ENCODE measurements at regions not wholly inside any gene's neighbourhood (a gene's known extent, or its start where the extent isn't known, plus 50 kb on each side); places are given as distances from the start of the nearest gene placed in this dataset.

DNA sequence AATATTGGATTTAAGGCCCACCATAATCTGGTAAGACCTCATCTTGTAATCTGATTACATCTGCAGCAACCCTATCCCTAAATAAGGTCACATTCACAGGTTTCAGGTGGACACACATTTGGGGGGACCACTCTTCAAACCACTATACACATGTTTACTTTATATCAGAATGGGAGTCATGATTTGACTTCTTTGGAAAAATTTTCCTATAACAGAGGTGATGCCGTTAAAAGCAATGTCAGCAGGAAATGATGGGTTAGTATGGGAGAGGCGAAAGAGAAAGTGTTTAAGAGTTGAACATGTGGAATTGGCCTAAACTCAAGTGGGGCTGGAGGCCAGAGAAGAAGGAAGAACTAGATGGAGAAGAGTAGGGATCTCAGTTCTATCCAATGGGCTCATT, 281.7 kb upstream of the ERCC4 start:
- TF ChIP-seq, protein P1, sequence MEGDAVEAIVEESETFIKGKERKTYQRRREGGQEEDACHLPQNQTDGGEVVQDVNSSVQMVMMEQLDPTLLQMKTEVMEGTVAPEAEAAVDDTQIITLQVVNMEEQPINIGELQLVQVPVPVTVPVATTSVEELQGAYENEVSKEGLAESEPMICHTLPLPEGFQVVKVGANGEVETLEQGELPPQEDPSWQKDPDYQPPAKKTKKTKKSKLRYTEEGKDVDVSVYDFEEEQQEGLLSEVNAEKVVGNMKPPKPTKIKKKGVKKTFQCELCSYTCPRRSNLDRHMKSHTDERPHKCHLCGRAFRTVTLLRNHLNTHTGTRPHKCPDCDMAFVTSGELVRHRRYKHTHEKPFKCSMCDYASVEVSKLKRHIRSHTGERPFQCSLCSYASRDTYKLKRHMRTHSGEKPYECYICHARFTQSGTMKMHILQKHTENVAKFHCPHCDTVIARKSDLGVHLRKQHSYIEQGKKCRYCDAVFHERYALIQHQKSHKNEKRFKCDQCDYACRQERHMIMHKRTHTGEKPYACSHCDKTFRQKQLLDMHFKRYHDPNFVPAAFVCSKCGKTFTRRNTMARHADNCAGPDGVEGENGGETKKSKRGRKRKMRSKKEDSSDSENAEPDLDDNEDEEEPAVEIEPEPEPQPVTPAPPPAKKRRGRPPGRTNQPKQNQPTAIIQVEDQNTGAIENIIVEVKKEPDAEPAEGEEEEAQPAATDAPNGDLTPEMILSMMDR (IDR thresholded peaks at IDR 0.05; ENCODE audit: insufficient read depth, low read length, poor library complexity, severe bottlenecking), result no peak
- no peak for DNase-seq (ENCODE audit: extremely low read depth, insufficient read length)
- Histone ChIP-seq H3K27me3 (replicated peaks; ENCODE audit: control insufficient read depth, insufficient read depth, low read length) (no peaks in the 10 kb centered on the region), H3K4me3 (replicated peaks; ENCODE audit: low read depth, low read length) (no peak overlapping the region), H3K36me3 (ENCODE audit: control insufficient read depth, insufficient read depth, low read length) (no peaks in the 10 kb centered on the region)

DNA sequence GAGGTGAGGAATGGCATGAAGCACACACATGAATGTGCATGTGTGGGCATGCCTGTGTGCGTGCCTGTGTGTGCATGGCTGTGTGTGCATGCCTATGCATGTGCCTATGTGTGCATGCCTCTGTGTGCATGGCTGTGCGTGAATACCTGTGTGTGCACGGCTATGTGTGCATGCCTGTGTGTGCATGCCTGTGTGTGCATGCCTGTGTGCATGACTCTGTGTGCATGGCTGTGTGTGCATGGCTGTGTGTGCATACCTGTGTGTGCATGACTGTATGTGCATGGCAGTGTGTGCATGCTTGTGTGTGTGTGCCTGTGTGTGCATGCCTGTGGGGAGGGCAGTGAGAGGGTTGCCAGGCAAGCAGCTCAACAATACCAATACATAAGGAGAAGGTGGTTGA, 276.5 kb upstream of the ERCC4 start:
- TF ChIP-seq, protein P1 (IDR thresholded peaks at IDR 0.05; ENCODE audit: insufficient read depth, low read length, poor library complexity, severe bottlenecking), result no peak

DNA sequence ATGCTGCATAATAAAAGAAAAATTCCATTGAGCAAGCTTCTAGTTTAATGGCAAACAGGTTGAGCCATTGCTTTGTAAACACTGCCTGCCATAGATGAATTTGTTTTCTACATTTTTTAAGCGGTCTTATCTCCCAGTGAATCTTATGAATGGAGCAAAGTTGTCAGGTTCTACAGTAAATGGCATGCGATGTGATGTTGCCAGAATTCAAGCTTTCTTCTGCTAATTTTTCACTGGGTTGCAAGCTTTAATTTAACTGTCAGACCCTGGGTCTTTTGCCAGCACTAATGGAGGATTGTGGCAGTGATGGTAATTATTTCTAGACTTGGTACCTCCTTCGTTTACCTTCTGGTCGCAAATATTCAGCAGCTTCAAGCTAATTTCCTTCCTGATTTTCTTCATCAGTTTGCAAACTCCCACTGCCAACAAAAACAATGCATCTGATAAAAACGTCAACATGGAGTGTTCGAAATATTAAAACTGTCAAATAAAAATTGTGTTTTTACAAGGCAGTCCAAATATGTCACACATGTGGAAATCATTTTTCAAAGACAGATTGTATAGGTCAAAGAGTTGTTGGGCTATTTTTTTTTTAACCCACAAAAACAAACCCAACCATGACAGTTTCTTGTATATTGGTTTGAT, 274.2 kb upstream of the ERCC4 start:
- no peak for DNase-seq (ENCODE audit: extremely low read depth, insufficient read length)
- Histone ChIP-seq H3K4me3 (replicated peaks; ENCODE audit: low read depth, low read length) (no peak overlapping the region), H3K27me3 (replicated peaks; ENCODE audit: control insufficient read depth, insufficient read depth, low read length) (no peaks in the 10 kb centered on the region), H3K36me3 (ENCODE audit: control insufficient read depth, insufficient read depth, low read length) (no peaks in the 10 kb centered on the region)
- TF ChIP-seq, protein P1 (IDR thresholded peaks at IDR 0.05; ENCODE audit: insufficient read depth, low read length, poor library complexity, severe bottlenecking), result no peak

More for the DNA sequence above, 276.5 kb upstream of the ERCC4 start:
- H3K36me3 ChIP-seq (ENCODE audit: control insufficient read depth, insufficient read depth, low read length), result no peaks in the 10 kb centered on the region
- H3K27me3 ChIP-seq (replicated peaks; ENCODE audit: control insufficient read depth, insufficient read depth, low read length), result no peaks in the 10 kb centered on the region
- no peak overlapping the region for H3K4me3 ChIP-seq (replicated peaks; ENCODE audit: low read depth, low read length)
- no peak for DNase-seq (ENCODE audit: extremely low read depth, insufficient read length)

DNA sequence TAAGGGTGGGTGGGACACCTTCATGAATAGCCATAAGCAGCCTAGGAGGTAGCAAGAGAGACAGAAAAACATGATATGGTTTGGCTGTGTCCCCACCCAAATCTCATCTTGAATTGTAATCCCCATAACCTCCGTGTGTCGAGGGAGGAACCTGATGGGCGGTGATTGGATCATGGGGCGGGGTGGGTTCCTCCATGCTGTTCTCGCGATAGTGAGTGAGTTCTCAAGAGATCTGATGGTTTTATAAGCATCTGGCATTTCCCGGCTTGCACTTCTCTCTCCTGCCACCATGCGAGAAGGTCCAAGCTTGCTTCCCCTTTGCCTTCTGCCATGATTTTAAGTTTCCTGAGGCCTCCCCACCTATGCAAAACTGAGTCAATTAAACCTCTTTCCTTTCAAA, 259.1 kb upstream of the ERCC4 start:
- Histone ChIP-seq H3K4me3 (replicated peaks; ENCODE audit: low read depth, low read length) (no peak overlapping the region), H3K36me3 (ENCODE audit: control insufficient read depth, insufficient read depth, low read length) (no peaks in the 10 kb centered on the region), H3K27me3 (replicated peaks; ENCODE audit: control insufficient read depth, insufficient read depth, low read length) (no peaks in the 10 kb centered on the region)
- DNase-seq (ENCODE audit: extremely low read depth, insufficient read length), result no peak
- TF ChIP-seq, protein P1 (IDR thresholded peaks at IDR 0.05; ENCODE audit: insufficient read depth, low read length, poor library complexity, severe bottlenecking), result no peak

DNA sequence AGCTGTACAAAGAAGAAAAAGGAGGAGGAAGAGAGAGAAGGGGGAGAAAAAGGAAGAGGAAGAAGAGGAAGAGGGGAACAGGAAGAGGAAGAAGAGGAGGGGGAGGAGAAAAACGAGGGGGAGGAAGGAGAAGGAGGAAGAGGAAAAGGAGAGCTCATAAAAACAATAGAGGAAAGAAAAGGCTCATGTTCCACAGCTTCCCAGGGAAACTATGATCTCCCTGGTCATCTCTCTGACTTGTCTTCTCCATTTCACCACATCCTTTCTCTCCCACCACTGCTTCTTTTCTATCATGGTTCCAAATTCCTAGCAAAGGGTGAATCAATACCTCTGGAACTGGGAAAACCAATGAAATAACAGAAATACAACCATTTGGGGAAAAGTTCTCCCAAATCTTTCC, 254.1 kb upstream of the ERCC4 start:
- Histone ChIP-seq H3K27me3 (replicated peaks; ENCODE audit: control insufficient read depth, insufficient read depth, low read length) (no peaks in the 10 kb centered on the region; the same call in 1 of the 2 replicates), H3K4me3 (replicated peaks; ENCODE audit: low read depth, low read length) (no peak overlapping the region), H3K36me3 (ENCODE audit: control insufficient read depth, insufficient read depth, low read length) (no peaks in the 10 kb centered on the region)
- TF ChIP-seq, protein P1 (IDR thresholded peaks at IDR 0.05; ENCODE audit: insufficient read depth, low read length, poor library complexity, severe bottlenecking), result no peak
- DNase-seq (ENCODE audit: extremely low read depth, insufficient read length), result no peak

DNA sequence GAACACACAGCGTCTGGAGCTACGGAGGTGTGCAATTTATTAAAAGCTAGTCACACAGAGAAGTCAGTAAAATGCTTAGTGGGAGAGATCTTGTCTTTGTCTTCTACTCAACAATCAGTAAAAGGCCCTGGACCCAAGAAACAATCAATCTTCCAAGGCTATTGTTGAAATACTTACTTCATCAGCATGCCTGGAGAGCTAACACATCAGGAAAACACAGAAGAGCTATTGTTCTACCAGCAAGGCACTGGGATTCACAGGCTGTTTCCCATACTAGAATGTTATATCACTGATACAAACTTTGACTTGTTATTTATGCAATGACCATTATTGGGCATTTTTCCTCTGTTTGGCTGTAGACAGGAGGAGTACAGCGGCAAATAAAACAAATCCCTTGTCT, 247.8 kb upstream of the ERCC4 start:
- TF ChIP-seq, protein P1 (IDR thresholded peaks at IDR 0.05; ENCODE audit: insufficient read depth, low read length, poor library complexity, severe bottlenecking), result no peak
- Histone ChIP-seq H3K27me3 (replicated peaks; ENCODE audit: control insufficient read depth, insufficient read depth, low read length) (no peaks in the 10 kb centered on the region; the same call in 1 of the 2 replicates), H3K4me3 (replicated peaks; ENCODE audit: low read depth, low read length) (no peak overlapping the region), H3K36me3 (ENCODE audit: control insufficient read depth, insufficient read depth, low read length) (no peaks in the 10 kb centered on the region)
- no peak for DNase-seq (ENCODE audit: extremely low read depth, insufficient read length)
